Esophagus muscularis mucosa (tissue), 4 donors: ENCODE measurements at regions not wholly inside any gene's neighbourhood (a gene's known extent, or its start where the extent isn't known, plus 50 kb on each side); places are given as distances from the start of the nearest gene placed in this dataset.

Experiments
- DNase-seq: peaks from one replicate; pipeline ENCODE4 v3.0.0-alpha.2; 2017; ENCODE audit errors: extremely low spot score
- H3K27ac ChIP-seq, 4 donors: fragments of 200-600 bp; sonication (generic); replicated peaks in 1 of 4; 1 replicate in 3 of 4; 2 replicates in 1 of 4; pipeline ENCODE4 v1.5.1; 2016 to 2019; ENCODE audit warnings: mild to moderate bottlenecking in 1 of 4
- H3K27me3 ChIP-seq, 4 donors: fragments of 200-600 bp; sonication (generic); one replicate each; pipeline versions ENCODE4 v1.5.1 to v1.6.0; 2016 to 2019
- H3K36me3 ChIP-seq, 4 donors: fragments of 200-600 bp; sonication (generic); one replicate each; pipeline ENCODE4 v1.5.1; 2016 to 2019
- H3K4me1 ChIP-seq, 4 donors: fragments of 200-600 bp; sonication (generic); one replicate each; pipeline ENCODE4 v1.5.1; 2016 to 2019
- H3K4me3 ChIP-seq, 4 donors: fragments of 200-600 bp; sonication (generic); 1 replicate in 2 of 4; 2 replicates in 2 of 4; pipeline ENCODE4 v1.5.1; 2016 to 2019; ENCODE audit warnings: mild to moderate bottlenecking in 4 of 4, moderate library complexity in 1 of 4
- H3K9me3 ChIP-seq, 4 donors: fragments of 200-600 bp; sonication (generic); 1 replicate in 3 of 4; 2 replicates in 1 of 4; pipeline ENCODE4 v1.5.1; 2016 to 2019
- CTCF ChIP-seq, 3 experiments: fragments of 200-600 bp in 2 of 3; fragments of 450-650 bp in 1 of 3; sonication (generic) in 2 of 3; IDR thresholded peaks; one replicate each; pipeline ENCODE4 v1.5.1; 2017 to 2019; ENCODE audit warnings: antibody characterized with exemption in 3 of 3, mild to moderate bottlenecking in 2 of 3, moderate library complexity in 1 of 3
- EP300 ChIP-seq: sonication (generic); formaldehyde crosslinking; IDR thresholded peaks from one replicate; pipeline ENCODE4 v1.6.1; 2017; ENCODE audit warnings: antibody characterized with exemption
- POLR2A ChIP-seq: fragments of 450-650 bp; IDR thresholded peaks from one replicate; pipeline ENCODE4 v1.6.1; 2017; ENCODE audit warnings: antibody characterized with exemption, moderate library complexity, mild to moderate bottlenecking, low read depth
- POLR2AphosphoS5 ChIP-seq, 2 donors: sonication (generic); formaldehyde crosslinking; IDR thresholded peaks; one replicate each; pipeline ENCODE4 v1.6.1; 2017; ENCODE audit warnings: antibody characterized with exemption in 2 of 2
- WGBS: methylation state at CpG from one replicate; pipeline ENCODE4 v1.1.5; 2018; 5-methylcytosine and 5-hydroxymethylcytosine counted together
- intact Hi-C: fragments of 100-400 bp; cut with DNase I; formaldehyde crosslinking; loops from one replicate; pipeline ENCODE4 v1.15.1; 2023

DNA sequence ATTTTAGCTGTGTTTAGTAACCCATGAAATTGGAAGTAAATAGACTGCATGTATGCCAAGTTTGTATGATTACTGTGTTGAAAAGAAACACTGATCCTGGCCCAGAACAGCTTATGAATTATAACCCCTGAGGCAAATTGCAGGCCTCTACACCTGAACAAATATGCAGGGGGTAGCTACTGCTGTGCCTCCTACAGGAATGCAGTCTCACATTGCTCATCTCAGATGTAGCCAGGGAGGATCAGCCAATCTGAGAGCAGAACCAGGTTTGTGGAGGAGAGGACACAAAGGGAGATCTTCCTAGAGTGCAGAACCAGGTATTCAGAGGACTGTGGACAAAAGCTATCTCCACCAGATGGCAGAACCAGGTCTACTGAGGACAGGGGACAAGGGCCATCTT, 442.2 kb upstream of the DDI1 start:
- Histone ChIP-seq H3K4me1 (no peaks in the 10 kb centered on the region), H3K9me3 (no peaks in the 10 kb centered on the region), H3K27ac (no peak overlapping the region), H3K36me3 (no peaks in the 10 kb centered on the region), H3K4me3 (no peak overlapping the region), H3K27me3 (no peaks in the 10 kb centered on the region)
- DNase-seq, result no peak
- intact Hi-C loops, result no loop called here
- TF ChIP-seq POLR2A (no peak), EP300 (no peak), CTCF (IDR thresholded peaks at IDR 0.05) (no peak)

- Histone ChIP-seq H3K27me3 (no peaks in the 10 kb centered on the region), H3K9me3 (no peaks in the 10 kb centered on the region), H3K4me1 (no peaks in the 10 kb centered on the region), H3K36me3 (no peaks in the 10 kb centered on the region), H3K27ac (no peak overlapping the region), H3K4me3 (no peak overlapping the region)
- DNase-seq, result no peak
- no peak for TF ChIP-seq POLR2AphosphoS5 (IDR thresholded peaks at IDR 0.05)
- no peak for TF ChIP-seq CTCF (IDR thresholded peaks at IDR 0.05)
- TF ChIP-seq EP300, result no peak
- intact Hi-C loops, result no loop called here
- 82% methylated on average over 3 of the region's 3 CpGs for WGBS
Observed at GRCh38 chr11:103596315-103596714, 440.1 kb upstream of the DDI1 start.

DNA sequence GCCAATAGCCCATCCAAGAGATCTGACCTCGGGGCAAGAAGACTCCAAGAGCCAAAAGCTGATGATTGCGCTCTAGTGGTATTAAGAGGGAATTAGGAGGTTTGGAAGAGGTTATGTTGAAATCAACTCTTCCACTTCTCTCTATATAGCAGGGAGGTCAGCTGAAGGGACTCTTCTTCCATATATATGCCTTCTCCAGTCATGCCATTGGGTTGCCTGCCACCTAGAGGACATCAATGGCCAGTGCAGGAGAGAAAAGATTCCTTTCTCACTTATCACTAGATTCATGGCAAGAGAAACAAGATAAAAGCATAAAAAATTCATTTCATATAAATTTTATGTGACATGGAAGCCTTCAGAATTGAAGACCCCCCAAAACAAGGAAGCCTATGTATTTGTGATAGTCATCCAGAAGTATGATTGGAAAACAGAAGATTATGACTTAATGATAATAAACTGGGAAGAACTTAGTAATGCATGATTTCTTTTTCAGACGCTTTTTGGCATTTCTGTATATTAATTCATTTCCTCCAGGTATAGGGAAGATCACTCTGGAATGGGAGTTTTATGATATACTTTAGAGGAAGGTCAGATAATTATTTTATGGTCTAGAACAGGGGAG, 435.1 kb upstream of the DDI1 start:
- DNase-seq, result no peak
- no peak overlapping the region for H3K4me3 ChIP-seq
- WGBS, result 66% methylated on average over 3 of the region's 3 CpGs
- TF ChIP-seq CTCF (IDR thresholded peaks at IDR 0.05) (peak; percentile 45 to 72 (median 57)), EP300 (no peak), POLR2A (no peak), POLR2AphosphoS5 (IDR thresholded peaks at IDR 0.05) (no peak)
- no peaks in the 10 kb centered on the region for H3K4me1 ChIP-seq
- H3K36me3 ChIP-seq, result no peaks in the 10 kb centered on the region
- intact Hi-C loops, result no loop called here
- no peaks in the 10 kb centered on the region for H3K27me3 ChIP-seq
- H3K9me3 ChIP-seq, result no peaks in the 10 kb centered on the region
- H3K27ac ChIP-seq, result no peak overlapping the region

DNA sequence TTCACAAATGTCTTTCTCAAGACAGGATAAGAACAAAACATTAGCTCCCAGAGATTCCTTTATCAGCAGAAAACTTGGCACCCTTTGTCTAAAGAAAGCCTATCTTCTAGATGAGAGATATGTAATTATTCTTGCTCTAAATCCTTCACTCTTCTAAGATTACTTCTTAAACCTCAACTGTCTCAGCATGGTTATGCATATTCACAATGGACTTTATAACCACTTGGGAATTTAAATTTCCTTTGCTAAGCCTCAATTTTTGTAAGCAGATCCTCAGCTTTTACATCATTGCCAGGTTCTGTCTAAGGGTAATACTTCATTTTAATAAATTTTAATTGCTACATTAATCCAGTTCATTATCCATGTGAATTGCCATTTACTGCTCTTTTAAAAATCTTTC, 433.6 kb upstream of the DDI1 start:
- Histone ChIP-seq H3K27ac (no peak overlapping the region), H3K9me3 (no peaks in the 10 kb centered on the region), H3K4me1 (no peaks in the 10 kb centered on the region), H3K4me3 (no peak overlapping the region), H3K27me3 (no peaks in the 10 kb centered on the region), H3K36me3 (no peaks in the 10 kb centered on the region)
- TF ChIP-seq CTCF (IDR thresholded peaks at IDR 0.05) (no peak), EP300 (no peak), POLR2AphosphoS5 (IDR thresholded peaks at IDR 0.05) (no peak), POLR2A (no peak)
- no peak for DNase-seq
- intact Hi-C loops, result no loop called here

- H3K36me3 ChIP-seq, result no peaks in the 10 kb centered on the region
- no peak for DNase-seq
- H3K27ac ChIP-seq, result no peak overlapping the region
- TF ChIP-seq CTCF (IDR thresholded peaks at IDR 0.05) (no peak), EP300 (no peak), POLR2AphosphoS5 (IDR thresholded peaks at IDR 0.05) (no peak), POLR2A (no peak)
- H3K27me3 ChIP-seq, result no peaks in the 10 kb centered on the region
- 83% methylated on average over 2 of the region's 2 CpGs for WGBS
- no peaks in the 10 kb centered on the region for H3K4me1 ChIP-seq
- H3K9me3 ChIP-seq, result no peaks in the 10 kb centered on the region
- intact Hi-C loops, result no loop called here
- no peak overlapping the region for H3K4me3 ChIP-seq
Observed at GRCh38 chr11:103604310-103604709, 432.1 kb upstream of the DDI1 start.
